ENCODE measurements at regions not wholly inside any gene's neighbourhood (a gene's known extent, or its start where the extent isn't known, plus 50 kb on each side); places are given as distances from the start of the nearest gene placed in this dataset.
"Not testable (repeated sequence)": the region's sequence is repeated elsewhere in the genome, so short reads cannot be mapped to it uniquely, and the experiment has no call there.

DNA sequence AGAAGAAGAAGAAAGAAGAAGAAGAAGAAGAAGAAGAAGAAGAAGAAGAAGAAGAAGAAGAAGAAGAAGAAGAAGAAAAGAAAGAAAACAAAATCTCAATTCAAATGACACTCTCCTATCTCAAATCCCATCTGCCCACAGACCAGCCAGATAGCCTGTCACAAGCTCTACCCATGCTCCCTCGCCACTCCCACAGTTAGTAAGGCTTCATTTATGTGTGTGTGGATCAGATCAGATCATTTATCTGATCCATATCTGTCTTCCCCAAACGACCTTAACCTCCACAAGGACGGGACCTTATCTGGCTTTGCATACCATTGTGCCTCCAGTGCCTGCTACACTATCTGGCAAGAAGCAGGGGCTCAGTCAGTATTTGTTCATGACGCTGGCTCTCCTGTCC lies 81.9 kb upstream of the RREB1 start:
- no peak for ATAC-seq
- TF ChIP-seq, protein P1, sequence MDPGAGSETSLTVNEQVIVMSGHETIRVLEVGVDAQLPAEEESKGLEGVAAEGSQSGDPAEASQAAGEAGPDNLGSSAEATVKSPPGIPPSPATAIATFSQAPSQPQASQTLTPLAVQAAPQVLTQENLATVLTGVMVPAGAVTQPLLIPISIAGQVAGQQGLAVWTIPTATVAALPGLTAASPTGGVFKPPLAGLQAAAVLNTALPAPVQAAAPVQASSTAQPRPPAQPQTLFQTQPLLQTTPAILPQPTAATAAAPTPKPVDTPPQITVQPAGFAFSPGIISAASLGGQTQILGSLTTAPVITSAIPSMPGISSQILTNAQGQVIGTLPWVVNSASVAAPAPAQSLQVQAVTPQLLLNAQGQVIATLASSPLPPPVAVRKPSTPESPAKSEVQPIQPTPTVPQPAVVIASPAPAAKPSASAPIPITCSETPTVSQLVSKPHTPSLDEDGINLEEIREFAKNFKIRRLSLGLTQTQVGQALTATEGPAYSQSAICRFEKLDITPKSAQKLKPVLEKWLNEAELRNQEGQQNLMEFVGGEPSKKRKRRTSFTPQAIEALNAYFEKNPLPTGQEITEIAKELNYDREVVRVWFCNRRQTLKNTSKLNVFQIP (CRISPR knock-in tag; IDR thresholded peaks at IDR 0.05; ENCODE audit: borderline replicate concordance, low read depth) = no peak
- TF ChIP-seq ZNF8 (CRISPR knock-in tag; IDR thresholded peaks at IDR 0.05) = no peak

DNA sequence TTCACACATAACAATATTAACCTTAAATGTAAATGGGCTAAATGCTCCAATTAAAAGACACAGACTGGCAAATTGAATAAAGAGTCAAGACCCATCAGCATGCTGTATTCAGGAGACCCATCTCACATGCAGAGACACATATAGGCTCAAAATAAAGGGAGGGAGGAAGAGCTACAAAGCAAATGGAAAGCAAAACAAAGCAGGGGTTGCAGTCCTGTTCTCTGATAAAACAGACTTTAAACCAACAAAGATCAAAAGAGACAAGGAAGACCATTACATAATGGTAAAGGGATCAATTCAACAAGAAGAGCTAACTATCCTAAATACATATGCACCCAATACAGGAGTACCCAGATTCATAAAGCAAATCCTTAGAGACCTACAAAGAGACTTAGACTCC lies 78.8 kb upstream of the RREB1 start:
- not testable (repeated sequence) for ATAC-seq

DNA sequence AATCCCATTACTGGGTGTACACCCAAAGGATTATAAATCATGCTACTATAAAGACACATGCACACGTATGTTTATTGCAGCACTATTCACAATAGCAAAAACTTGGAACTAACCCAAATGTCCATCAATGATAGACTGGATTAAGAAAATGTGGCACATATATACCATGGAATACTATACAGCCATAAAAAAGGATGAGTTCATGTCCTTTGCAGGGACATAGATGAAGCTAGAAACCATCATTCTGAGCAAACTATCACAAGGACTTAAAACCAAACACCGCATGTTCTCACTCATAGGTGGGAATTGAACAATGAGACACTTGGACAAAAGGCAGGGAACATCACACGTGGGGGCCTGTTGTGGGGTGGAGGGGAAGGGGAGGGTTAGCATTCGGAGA lies 76.8 kb upstream of the RREB1 start:
- not testable (repeated sequence) for ATAC-seq

DNA sequence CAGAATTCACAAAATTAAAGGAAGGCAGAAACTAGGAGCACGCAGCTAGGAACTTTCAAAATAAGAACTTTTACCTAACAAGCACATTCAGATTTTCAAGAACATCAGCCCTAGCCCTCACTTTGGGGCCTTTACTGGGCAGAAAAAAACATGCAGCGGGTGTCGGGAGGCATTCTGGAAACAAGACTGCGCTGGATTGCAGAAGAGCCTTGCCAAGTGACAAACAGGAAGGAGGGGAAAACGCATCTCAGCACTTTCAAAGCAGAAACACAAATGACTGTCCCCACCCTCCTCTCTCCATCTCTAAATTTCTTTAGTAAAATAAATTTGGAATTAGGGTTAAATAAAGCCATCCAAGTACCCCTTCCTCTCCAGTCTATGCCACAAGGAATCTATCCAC lies 74.6 kb upstream of the RREB1 start:
- no peak for ATAC-seq
- TF ChIP-seq, protein P2, sequence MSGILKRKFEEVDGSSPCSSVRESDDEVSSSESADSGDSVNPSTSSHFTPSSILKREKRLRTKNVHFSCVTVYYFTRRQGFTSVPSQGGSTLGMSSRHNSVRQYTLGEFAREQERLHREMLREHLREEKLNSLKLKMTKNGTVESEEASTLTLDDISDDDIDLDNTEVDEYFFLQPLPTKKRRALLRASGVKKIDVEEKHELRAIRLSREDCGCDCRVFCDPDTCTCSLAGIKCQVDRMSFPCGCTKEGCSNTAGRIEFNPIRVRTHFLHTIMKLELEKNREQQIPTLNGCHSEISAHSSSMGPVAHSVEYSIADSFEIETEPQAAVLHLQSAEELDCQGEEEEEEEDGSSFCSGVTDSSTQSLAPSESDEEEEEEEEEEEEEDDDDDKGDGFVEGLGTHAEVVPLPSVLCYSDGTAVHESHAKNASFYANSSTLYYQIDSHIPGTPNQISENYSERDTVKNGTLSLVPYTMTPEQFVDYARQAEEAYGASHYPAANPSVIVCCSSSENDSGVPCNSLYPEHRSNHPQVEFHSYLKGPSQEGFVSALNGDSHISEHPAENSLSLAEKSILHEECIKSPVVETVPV (CRISPR knock-in tag; IDR thresholded peaks at IDR 0.05) = no peak
- TF ChIP-seq ZNF8 (CRISPR knock-in tag; IDR thresholded peaks at IDR 0.05) (no peak), ZFP30 (CRISPR knock-in tag; IDR thresholded peaks at IDR 0.05) (no peak), TOX (CRISPR knock-in tag; IDR thresholded peaks at IDR 0.05; ENCODE audit: borderline replicate concordance) (no peak), ISL1 (CRISPR knock-in tag; IDR thresholded peaks at IDR 0.05) (no peak), OSR1 (CRISPR knock-in tag; IDR thresholded peaks at IDR 0.05) (no peak), ZC3H10 (CRISPR knock-in tag; IDR thresholded peaks at IDR 0.05) (no peak)

DNA sequence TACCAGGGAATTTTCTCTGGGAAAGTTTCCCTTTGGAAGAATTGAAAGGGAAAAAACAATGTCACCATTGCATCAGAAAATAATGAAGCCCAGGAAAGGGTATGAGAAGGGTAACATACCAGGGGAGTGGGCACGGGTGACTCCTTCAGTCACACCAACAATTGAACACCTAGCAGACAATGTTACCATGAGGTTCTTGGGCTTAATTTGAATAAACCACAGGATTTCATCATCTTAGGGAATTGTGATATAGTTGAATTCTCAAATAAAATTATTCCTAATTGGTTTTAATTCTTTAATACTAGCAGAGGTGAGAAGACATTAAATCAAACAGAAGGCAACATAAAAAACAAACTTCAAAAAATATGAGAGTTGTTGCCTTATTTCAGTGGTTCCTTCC lies 73.7 kb upstream of the RREB1 start:
- TF ChIP-seq TCF4 (CRISPR knock-in tag; IDR thresholded peaks at IDR 0.05; ENCODE audit: borderline replicate concordance) (no peak), OSR1 (CRISPR knock-in tag; IDR thresholded peaks at IDR 0.05) (no peak), TOX (CRISPR knock-in tag; IDR thresholded peaks at IDR 0.05; ENCODE audit: borderline replicate concordance) (no peak), ISL1 (CRISPR knock-in tag; IDR thresholded peaks at IDR 0.05) (no peak)
- TF ChIP-seq, protein P3, sequence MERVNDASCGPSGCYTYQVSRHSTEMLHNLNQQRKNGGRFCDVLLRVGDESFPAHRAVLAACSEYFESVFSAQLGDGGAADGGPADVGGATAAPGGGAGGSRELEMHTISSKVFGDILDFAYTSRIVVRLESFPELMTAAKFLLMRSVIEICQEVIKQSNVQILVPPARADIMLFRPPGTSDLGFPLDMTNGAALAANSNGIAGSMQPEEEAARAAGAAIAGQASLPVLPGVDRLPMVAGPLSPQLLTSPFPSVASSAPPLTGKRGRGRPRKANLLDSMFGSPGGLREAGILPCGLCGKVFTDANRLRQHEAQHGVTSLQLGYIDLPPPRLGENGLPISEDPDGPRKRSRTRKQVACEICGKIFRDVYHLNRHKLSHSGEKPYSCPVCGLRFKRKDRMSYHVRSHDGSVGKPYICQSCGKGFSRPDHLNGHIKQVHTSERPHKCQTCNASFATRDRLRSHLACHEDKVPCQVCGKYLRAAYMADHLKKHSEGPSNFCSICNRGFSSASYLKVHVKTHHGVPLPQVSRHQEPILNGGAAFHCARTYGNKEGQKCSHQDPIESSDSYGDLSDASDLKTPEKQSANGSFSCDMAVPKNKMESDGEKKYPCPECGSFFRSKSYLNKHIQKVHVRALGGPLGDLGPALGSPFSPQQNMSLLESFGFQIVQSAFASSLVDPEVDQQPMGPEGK (CRISPR knock-in tag; IDR thresholded peaks at IDR 0.05; ENCODE audit: borderline replicate concordance) = no peak
- ATAC-seq = no peak

DNA sequence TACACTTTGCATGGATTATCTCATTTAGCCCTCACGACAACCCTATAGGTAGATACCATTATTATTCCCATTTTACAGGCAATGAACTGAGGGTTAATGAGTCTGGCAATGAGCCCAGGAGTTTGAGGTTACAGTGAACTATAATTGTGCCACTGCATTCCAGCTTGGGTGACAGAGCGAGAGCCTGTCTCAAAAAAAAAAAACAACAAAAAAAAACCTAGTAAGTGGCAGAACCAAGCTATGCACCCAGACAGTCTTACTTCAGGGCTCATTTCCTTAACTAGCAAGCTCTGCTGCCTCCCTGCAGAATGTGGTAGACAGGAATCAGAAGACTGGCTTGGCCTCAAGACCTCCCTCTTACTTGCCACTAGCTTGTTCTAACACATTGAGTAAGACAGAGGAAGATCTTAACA lies 71.9 kb upstream of the RREB1 start:
- TF ChIP-seq, protein P2 (CRISPR knock-in tag; IDR thresholded peaks at IDR 0.05) = no peak
- TF ChIP-seq SNAI2 (CRISPR knock-in tag; IDR thresholded peaks at IDR 0.05) (no peak), GLIS3 (CRISPR knock-in tag; IDR thresholded peaks at IDR 0.05) (no peak), ZNF70 (CRISPR knock-in tag; IDR thresholded peaks at IDR 0.05) (no peak), RARB (CRISPR knock-in tag; IDR thresholded peaks at IDR 0.05) (no peak), PPARA (CRISPR knock-in tag; IDR thresholded peaks at IDR 0.05; ENCODE audit: borderline replicate concordance) (no peak), OSR1 (CRISPR knock-in tag; IDR thresholded peaks at IDR 0.05) (no peak), ZC3H10 (CRISPR knock-in tag; IDR thresholded peaks at IDR 0.05) (no peak), ZNF8 (CRISPR knock-in tag; IDR thresholded peaks at IDR 0.05) (no peak), BACH2 (CRISPR knock-in tag; IDR thresholded peaks at IDR 0.05; ENCODE audit: borderline replicate concordance) (no peak), ISL1 (CRISPR knock-in tag; IDR thresholded peaks at IDR 0.05) (no peak), ARNTL (CRISPR knock-in tag; IDR thresholded peaks at IDR 0.05; ENCODE audit: borderline replicate concordance, low read depth) (no peak), ZNF565 (CRISPR knock-in tag; conservative IDR thresholded peaks at IDR 0.05; ENCODE audit: low read depth) (no peak)
- TF ChIP-seq, protein P1 (CRISPR knock-in tag; IDR thresholded peaks at IDR 0.05; ENCODE audit: borderline replicate concordance, low read depth) = no peak
- no peak for ATAC-seq

Data from SK-N-SH treated with all-trans-retinoic acid at 6 μM for 48 hours (cell line).